ENCODE measurements at regions not wholly inside any gene's neighbourhood (a gene's known extent, or its start where the extent isn't known, plus 50 kb on each side); places are given as distances from the start of the nearest gene placed in this dataset.
"Not testable (repeated sequence)": the region's sequence is repeated elsewhere in the genome, so short reads cannot be mapped to it uniquely, and the experiment has no call there.

GRCh38 chr3:187540847-187541246 is 129.3 kb downstream of the SST start:
- DNase-seq (ENCODE audit: low read depth in 1 of 2, low spot score in 1 of 2) = no peak

- no peak for DNase-seq (ENCODE audit: low read depth in 1 of 2, low spot score in 1 of 2)
Observed at GRCh38 chr3:187536185-187536584, 134.0 kb downstream of the SST start.

- DNase-seq (ENCODE audit: low read depth in 1 of 2, low spot score in 1 of 2) = no peak
Observed at GRCh38 chr3:187533797-187534196, 136.4 kb downstream of the SST start.

GRCh38 chr3:187531831-187532230 is 138.4 kb downstream of the SST start:
- DNase-seq (ENCODE audit: low read depth in 1 of 2, low spot score in 1 of 2) = no peak

GRCh38 chr3:187522890-187523289 is 147.3 kb downstream of the SST start:
- DNase-seq (ENCODE audit: low read depth in 1 of 2, low spot score in 1 of 2) = no peak

GRCh38 chr3:187522293-187522692 is 147.9 kb downstream of the SST start:
- no peak for DNase-seq (ENCODE audit: low read depth in 1 of 2, low spot score in 1 of 2)

GRCh38 chr3:187521546-187521945 is 148.6 kb downstream of the SST start:
- no peak for DNase-seq (ENCODE audit: low read depth in 1 of 2, low spot score in 1 of 2)

GRCh38 chr3:187520027-187520945 is 149.9 kb downstream of the SST start:
- no peak for DNase-seq (ENCODE audit: low read depth in 1 of 2, low spot score in 1 of 2)

- no peak for DNase-seq (ENCODE audit: low read depth in 1 of 2, low spot score in 1 of 2)
Observed at GRCh38 chr3:187519428-187519890, 150.7 kb downstream of the SST start.

GRCh38 chr3:187518616-187519015 is 150.4 kb downstream of the RTP4 start:
- DNase-seq (ENCODE audit: low read depth in 1 of 2, low spot score in 1 of 2) = no peak

- DNase-seq (ENCODE audit: low read depth in 1 of 2, low spot score in 1 of 2) = no peak
Observed at GRCh38 chr3:187518207-187518606, 150.0 kb downstream of the RTP4 start.

- DNase-seq (ENCODE audit: low read depth in 1 of 2, low spot score in 1 of 2) = no peak
Observed at GRCh38 chr3:187516446-187517185, 148.4 kb downstream of the RTP4 start.

- DNase-seq (ENCODE audit: low read depth in 1 of 2, low spot score in 1 of 2) = no peak
Observed at GRCh38 chr3:187507905-187508304, 139.7 kb downstream of the RTP4 start.

- no peak for DNase-seq (ENCODE audit: low read depth in 1 of 2, low spot score in 1 of 2)
Observed at GRCh38 chr3:187507266-187507665, 139.1 kb downstream of the RTP4 start.

GRCh38 chr3:187504435-187504834 is 136.2 kb downstream of the RTP4 start:
- no peak for DNase-seq (ENCODE audit: low read depth in 1 of 2, low spot score in 1 of 2)

GRCh38 chr3:187498211-187498724 is 130.1 kb downstream of the RTP4 start:
- no peak for DNase-seq (ENCODE audit: low read depth in 1 of 2, low spot score in 1 of 2)

- no peak for DNase-seq (ENCODE audit: low read depth in 1 of 2, low spot score in 1 of 2)
Observed at GRCh38 chr3:187497052-187497451, 128.9 kb downstream of the RTP4 start.

- not testable (repeated sequence) for DNase-seq (ENCODE audit: low read depth in 1 of 2, low spot score in 1 of 2)
Observed at GRCh38 chr3:187494056-187494455, 125.9 kb downstream of the RTP4 start.

- DNase-seq (ENCODE audit: low read depth in 1 of 2, low spot score in 1 of 2) = no peak
Observed at GRCh38 chr3:187491371-187491770, 123.2 kb downstream of the RTP4 start.

- no peak for DNase-seq (ENCODE audit: low read depth in 1 of 2, low spot score in 1 of 2)
Observed at GRCh38 chr3:187490366-187490765, 122.2 kb downstream of the RTP4 start.

- DNase-seq (ENCODE audit: low read depth in 1 of 2, low spot score in 1 of 2) = no peak
Observed at GRCh38 chr3:187484547-187485295, 116.5 kb downstream of the RTP4 start.
